ENCODE measurements at regions not wholly inside any gene's neighbourhood (a gene's known extent, or its start where the extent isn't known, plus 50 kb on each side); places are given as distances from the start of the nearest gene placed in this dataset.
A peak's percentile ranks its signal among the peaks of the same experiment; 100 is the strongest.

DNA sequence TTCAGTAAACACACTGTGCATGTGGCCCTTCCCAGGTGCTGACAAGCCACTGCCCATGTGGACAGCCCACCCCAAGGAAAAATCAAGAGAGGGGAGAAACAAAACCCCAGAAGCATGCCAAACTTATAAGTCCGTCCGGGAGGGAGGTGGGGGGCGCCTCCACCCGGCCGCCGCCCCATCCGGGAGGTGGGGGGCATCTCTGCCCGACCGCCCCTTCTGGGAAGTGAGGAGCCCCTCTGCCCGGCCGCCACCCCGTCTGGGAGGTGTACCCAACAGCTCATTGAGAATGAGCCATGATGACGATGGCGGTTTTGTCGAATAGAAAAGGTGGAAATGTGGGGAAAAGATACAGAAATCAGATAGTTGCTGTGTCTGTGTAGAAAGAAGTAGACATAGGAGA is 53.8 kb upstream of the C2CD4B start:
- DNase-seq (ENCODE audit: insufficient read length, low spot score) = no peak
- no peak for FAIRE-seq
- TF ChIP-seq POLR2A (IDR thresholded peaks at IDR 0.05; ENCODE audit: low read depth, low read length) (no peak), POU2F2 (IDR thresholded peaks at IDR 0.05; ENCODE audit: low read depth, low read length) (no peak), TAF1 (IDR thresholded peaks at IDR 0.05; ENCODE audit: low read depth, low read length) (no peak), POLR2AphosphoS5 (IDR thresholded peaks at IDR 0.05; ENCODE audit: low read depth, low read length) (no peak), SPI1 (IDR thresholded peaks at IDR 0.05; ENCODE audit: low read depth, low read length) (no peak)

DNA sequence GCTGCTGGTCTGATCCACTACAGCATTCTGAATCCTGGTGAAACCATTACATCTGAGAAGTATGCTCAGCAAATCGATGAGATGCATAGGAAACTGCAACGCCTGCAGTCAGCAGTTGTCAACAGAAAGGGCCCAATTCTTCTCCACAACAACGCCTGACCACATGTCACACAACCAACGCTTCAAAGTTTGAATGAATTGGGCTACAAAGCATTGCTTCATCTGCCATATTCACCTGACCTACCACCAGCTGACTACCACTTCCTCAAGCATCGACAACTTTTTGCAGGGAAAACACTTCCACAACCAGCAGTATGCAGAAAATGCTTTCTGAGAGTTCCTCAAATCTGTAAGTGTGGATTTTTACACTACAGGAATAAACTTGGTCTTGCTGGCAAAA is 54.7 kb upstream of the C2CD4B start:
- no peak for FAIRE-seq
- no peak for DNase-seq (ENCODE audit: insufficient read length, low spot score)
- TF ChIP-seq SPI1 (IDR thresholded peaks at IDR 0.05; ENCODE audit: low read depth, low read length) (no peak), TAF1 (IDR thresholded peaks at IDR 0.05; ENCODE audit: low read depth, low read length) (no peak), PAX5 (IDR thresholded peaks at IDR 0.05; ENCODE audit: insufficient read depth, low read length, severe bottlenecking) (no peak), POLR2A (IDR thresholded peaks at IDR 0.05; ENCODE audit: low read depth, low read length) (no peak), POLR2AphosphoS5 (IDR thresholded peaks at IDR 0.05; ENCODE audit: low read depth, low read length) (no peak), POU2F2 (IDR thresholded peaks at IDR 0.05; ENCODE audit: low read depth, low read length) (no peak)

DNA sequence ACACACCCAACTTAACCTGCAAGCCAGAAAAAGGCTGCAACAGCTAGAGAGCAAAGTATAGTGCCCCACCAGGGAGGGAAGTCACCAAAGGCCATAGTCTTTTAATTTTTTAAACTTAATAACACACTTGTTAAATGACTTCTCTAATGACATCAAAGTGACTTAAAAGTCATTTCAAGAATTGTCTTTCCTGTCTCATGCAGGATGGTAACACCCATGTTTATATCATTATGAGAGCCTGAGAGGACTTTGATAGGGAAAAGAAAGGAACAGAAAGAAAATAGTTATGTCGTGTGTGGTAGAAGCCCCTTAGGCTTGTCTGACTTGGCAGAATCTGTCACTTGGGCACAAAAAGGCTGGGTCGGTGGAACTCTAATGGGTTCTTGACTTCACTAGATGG is 57.9 kb upstream of the C2CD4B start:
- DNase-seq (ENCODE audit: insufficient read length, low spot score) (no peak), FAIRE-seq (no peak)
- TF ChIP-seq TAF1 (IDR thresholded peaks at IDR 0.05; ENCODE audit: low read depth, low read length) (no peak), PAX5 (IDR thresholded peaks at IDR 0.05; ENCODE audit: insufficient read depth, low read length, severe bottlenecking) (no peak), POLR2A (IDR thresholded peaks at IDR 0.05; ENCODE audit: low read depth, low read length) (no peak), SPI1 (IDR thresholded peaks at IDR 0.05; ENCODE audit: low read depth, low read length) (no peak), POLR2AphosphoS5 (IDR thresholded peaks at IDR 0.05; ENCODE audit: low read depth, low read length) (no peak), POU2F2 (IDR thresholded peaks at IDR 0.05; ENCODE audit: low read depth, low read length) (no peak)

DNA sequence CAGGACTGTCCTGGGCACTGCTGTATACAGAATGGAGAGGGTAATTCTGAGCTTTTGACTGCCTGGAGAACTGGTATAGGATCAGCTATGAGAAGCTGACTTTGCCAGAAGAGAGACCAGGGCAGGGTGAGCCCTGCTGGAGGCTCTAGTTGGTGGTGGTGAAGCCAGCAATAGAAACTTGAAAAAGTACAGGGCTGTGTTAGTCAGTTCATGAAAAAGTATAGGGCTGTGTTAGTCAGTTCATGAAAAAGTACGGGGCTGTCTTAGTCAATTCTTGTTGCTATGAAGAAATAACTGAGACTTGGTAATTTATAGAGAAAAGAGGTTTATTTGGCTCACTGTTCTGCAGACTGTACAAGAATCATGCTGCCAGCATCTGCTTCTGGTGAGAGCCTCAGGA is 63.5 kb upstream of the C2CD4B start:
- DNase-seq (ENCODE audit: insufficient read length, low spot score) (no peak), FAIRE-seq (no peak)
- TF ChIP-seq POLR2A (IDR thresholded peaks at IDR 0.05; ENCODE audit: low read depth, low read length) (no peak), SPI1 (IDR thresholded peaks at IDR 0.05; ENCODE audit: low read depth, low read length) (no peak), POU2F2 (IDR thresholded peaks at IDR 0.05; ENCODE audit: low read depth, low read length) (no peak), POLR2AphosphoS5 (IDR thresholded peaks at IDR 0.05; ENCODE audit: low read depth, low read length) (no peak), PAX5 (IDR thresholded peaks at IDR 0.05; ENCODE audit: insufficient read depth, low read length, severe bottlenecking) (no peak), TAF1 (IDR thresholded peaks at IDR 0.05; ENCODE audit: low read depth, low read length) (no peak)

DNA sequence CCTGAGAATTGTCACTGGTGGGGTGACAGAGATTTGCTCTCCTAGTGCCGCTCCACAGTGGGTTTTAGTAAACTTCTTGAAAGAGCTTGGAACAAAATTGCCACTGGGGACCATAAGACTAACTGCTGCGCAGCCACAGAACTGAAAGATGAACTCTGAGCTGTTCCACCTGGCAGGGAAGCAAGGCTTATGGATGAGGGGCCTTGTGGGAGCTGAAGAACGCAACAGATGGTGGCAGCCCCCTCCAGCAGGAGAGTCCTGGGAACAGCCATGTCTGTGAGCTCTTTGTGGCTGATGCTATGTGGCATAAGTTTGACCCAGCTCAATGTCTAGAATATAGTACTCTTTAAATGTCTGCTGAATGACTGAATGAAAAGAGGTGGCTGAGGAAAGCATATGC is 66.8 kb upstream of the C2CD4B start:
- FAIRE-seq (no peak), DNase-seq (ENCODE audit: insufficient read length, low spot score) (no peak)
- TF ChIP-seq POLR2AphosphoS5 (IDR thresholded peaks at IDR 0.05; ENCODE audit: low read depth, low read length) (no peak), SPI1 (IDR thresholded peaks at IDR 0.05; ENCODE audit: low read depth, low read length) (no peak), PAX5 (IDR thresholded peaks at IDR 0.05; ENCODE audit: insufficient read depth, low read length, severe bottlenecking) (no peak)

DNA sequence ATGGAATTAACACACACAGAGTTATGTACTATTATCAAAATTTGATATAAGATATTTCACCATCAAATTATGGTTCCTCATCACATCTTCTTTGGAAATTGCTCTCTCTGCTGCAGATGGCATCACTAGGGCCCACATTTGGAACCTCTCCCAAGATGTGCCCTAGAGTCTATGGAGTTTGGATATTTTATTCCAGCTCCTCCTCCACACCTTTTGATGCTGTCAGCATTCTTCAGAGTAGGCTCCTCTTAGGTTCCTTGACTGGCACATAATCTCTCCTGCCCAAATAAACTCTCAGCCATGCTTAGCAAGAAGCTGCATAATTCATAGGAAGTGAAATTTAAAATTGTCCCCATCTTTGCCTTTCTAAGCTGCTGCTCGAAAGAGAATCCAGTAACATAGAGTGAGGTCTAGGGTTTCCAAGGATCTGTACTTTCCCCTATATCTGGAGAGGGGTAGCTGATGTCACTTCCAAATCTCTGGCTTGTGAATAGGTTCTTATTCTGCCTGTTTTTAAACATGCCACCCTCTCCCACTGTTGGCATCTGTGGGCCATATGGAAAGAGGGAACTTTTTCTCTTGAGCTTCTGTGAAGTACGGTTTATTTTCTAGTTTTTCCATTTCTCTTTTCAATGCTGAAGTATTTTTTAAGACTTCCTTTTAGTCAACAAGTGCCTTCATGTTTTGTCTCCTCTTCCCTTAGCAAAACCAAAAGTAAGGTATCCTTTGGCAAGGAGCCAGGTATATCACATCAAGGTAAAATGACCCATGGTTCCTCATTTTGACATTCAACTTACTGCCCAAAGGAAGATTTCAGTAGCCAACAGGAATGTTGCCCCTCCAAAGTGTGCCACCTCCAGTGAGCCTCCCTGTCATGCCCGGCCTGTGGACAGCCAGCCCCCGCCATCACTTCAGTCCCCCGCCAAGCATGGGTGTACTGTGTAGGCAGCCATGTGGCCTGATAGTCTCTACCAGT is 75.3 kb upstream of the C2CD4B start:
- TF ChIP-seq PAX5 (IDR thresholded peaks at IDR 0.05; ENCODE audit: insufficient read depth, low read length, severe bottlenecking) (no peak), TAF1 (IDR thresholded peaks at IDR 0.05; ENCODE audit: low read depth, low read length) (no peak), POLR2A (IDR thresholded peaks at IDR 0.05; ENCODE audit: low read depth, low read length) (no peak), SPI1 (IDR thresholded peaks at IDR 0.05; ENCODE audit: low read depth, low read length) (no peak), POU2F2 (IDR thresholded peaks at IDR 0.05; ENCODE audit: low read depth, low read length) (no peak), POLR2AphosphoS5 (IDR thresholded peaks at IDR 0.05; ENCODE audit: low read depth, low read length) (no peak)
- FAIRE-seq (no peak), DNase-seq (ENCODE audit: insufficient read length, low spot score) (no peak)

DNA sequence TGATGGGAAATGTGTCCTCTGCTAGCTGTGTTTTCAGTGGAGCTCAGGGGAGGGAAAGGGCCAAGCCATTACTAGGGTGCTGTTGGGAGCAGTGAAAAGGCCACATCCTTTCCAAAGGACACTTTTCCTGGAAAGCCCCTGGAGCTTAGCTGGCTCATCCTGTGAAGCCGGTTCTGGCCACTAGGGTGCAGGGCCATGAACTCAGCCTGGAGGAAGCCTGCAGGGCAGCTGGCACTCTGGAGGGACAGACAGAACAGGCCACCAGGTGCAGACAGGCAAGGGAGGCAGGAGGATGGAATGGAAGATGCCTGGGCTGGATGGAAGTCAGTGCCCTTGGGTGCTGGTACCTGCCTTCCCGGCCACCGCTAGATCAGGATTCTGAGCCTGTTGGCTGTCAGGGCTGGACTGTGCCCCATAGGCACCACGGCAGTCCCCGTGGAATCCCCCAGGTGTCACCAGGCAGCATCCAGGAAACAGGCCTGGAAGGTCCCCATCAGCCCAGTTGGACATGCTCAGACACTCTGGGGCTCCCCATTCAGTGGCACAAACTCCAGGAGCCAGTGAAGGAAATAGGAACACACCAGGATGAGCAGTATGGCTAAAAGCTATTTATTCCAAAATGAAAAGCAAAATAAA is 76.2 kb upstream of the C2CD4B start:
- FAIRE-seq = peak; percentile 13
- no peak for DNase-seq (ENCODE audit: insufficient read length, low spot score)

DNA sequence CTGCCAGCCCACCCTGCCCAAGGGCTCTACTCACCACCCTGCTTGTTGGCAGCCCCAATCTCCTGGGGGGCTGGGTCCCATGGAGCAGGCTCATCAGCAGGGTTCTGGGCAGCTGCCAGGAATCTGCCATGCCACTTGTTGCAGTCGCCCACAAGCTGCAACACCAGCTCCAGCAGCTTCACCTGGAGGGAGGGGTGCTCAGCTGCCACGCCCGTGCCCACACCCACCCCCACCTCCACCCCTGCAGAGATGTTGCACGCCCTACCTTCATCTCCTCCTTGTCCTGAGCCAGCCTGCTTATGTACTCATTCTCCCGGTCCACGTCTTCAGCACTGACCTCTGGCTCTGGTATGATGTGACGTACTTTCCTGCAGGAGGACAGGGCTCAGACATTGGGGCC is 77.9 kb upstream of the C2CD4B start:
- DNase-seq (ENCODE audit: insufficient read length, low spot score) (no peak), FAIRE-seq (no peak)
- TF ChIP-seq POLR2AphosphoS5 (IDR thresholded peaks at IDR 0.05; ENCODE audit: low read depth, low read length) (no peak), PAX5 (IDR thresholded peaks at IDR 0.05; ENCODE audit: insufficient read depth, low read length, severe bottlenecking) (no peak), TAF1 (IDR thresholded peaks at IDR 0.05; ENCODE audit: low read depth, low read length) (no peak), POU2F2 (IDR thresholded peaks at IDR 0.05; ENCODE audit: low read depth, low read length) (no peak), SPI1 (IDR thresholded peaks at IDR 0.05; ENCODE audit: low read depth, low read length) (no peak), POLR2A (IDR thresholded peaks at IDR 0.05; ENCODE audit: low read depth, low read length) (no peak)

More for the DNA sequence above, 76.2 kb upstream of the C2CD4B start:
- TF ChIP-seq POLR2A (IDR thresholded peaks at IDR 0.05; ENCODE audit: low read depth, low read length) (no peak), PAX5 (IDR thresholded peaks at IDR 0.05; ENCODE audit: insufficient read depth, low read length, severe bottlenecking) (no peak), TAF1 (IDR thresholded peaks at IDR 0.05; ENCODE audit: low read depth, low read length) (no peak), POLR2AphosphoS5 (IDR thresholded peaks at IDR 0.05; ENCODE audit: low read depth, low read length) (no peak), SPI1 (IDR thresholded peaks at IDR 0.05; ENCODE audit: low read depth, low read length) (no peak), POU2F2 (IDR thresholded peaks at IDR 0.05; ENCODE audit: low read depth, low read length) (no peak)

DNA sequence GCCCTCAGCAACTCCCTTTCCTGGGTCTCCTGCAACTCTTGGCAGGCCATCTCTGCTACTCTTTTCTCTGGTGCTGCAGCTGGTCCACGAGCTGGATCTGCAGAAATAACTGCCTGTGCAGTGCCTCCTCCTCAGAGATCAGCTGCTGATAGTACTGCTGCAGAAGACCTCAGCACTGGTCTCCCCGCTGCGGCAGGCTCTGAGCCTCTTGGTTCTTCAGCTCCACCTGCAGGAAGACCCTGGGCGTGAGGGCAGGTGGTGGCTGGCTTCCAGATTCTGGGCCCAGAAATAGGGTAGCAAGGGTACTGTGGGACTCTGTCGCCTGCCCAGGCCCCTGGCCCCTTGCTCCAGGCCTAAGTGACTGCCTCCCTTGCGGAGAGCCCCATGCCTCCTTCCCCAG is 79.7 kb upstream of the C2CD4B start:
- FAIRE-seq (no peak), DNase-seq (ENCODE audit: insufficient read length, low spot score) (no peak)
- TF ChIP-seq TAF1 (IDR thresholded peaks at IDR 0.05; ENCODE audit: low read depth, low read length) = no peak
- TF ChIP-seq POLR2AphosphoS5 (IDR thresholded peaks at IDR 0.05; ENCODE audit: low read depth, low read length) = no peak
- no peak for TF ChIP-seq POU2F2 (IDR thresholded peaks at IDR 0.05; ENCODE audit: low read depth, low read length)
- no peak for TF ChIP-seq PAX5 (IDR thresholded peaks at IDR 0.05; ENCODE audit: insufficient read depth, low read length, severe bottlenecking)
- no peak for TF ChIP-seq POLR2A (IDR thresholded peaks at IDR 0.05; ENCODE audit: low read depth, low read length)
- no peak for TF ChIP-seq SPI1 (IDR thresholded peaks at IDR 0.05; ENCODE audit: low read depth, low read length)
